ENCODE measurements at regions not wholly inside any gene's neighbourhood (a gene's known extent, or its start where the extent isn't known, plus 50 kb on each side); places are given as distances from the start of the nearest gene placed in this dataset.

- TF ChIP-seq CTCF (IDR thresholded peaks at IDR 0.05; ENCODE audit: low read depth, low read length): no peak
- TF ChIP-seq POLR2A (IDR thresholded peaks at IDR 0.05; ENCODE audit: extremely low read depth, insufficient read length): no peak
- no peak for TF ChIP-seq MYC (IDR thresholded peaks at IDR 0.05; ENCODE audit: low read depth, low read length)
Observed at GRCh38 chr3:35216501-35217266, 422.6 kb upstream of the ARPP21 start.
